Cardiac fibroblast (primary cell): ENCODE measurements at regions not wholly inside any gene's neighbourhood (a gene's known extent, or its start where the extent isn't known, plus 50 kb on each side); places are given as distances from the start of the nearest gene placed in this dataset.

Experiments
- DNase-seq, 2 donors: peaks; one replicate each; pipeline versions ENCODE4 v3.0.0 to v3.0.0-alpha.2; 2010; ENCODE audit warnings: low read depth in 2 of 2
- H3K4me3 ChIP-seq, 2 donors: replicated peaks in 1 of 2; 1 replicate in 1 of 2; 2 replicates in 1 of 2; pipeline ENCODE4 v1.5.1; 2011; ENCODE audit warnings: low read depth in 2 of 2, low read length in 2 of 2, mild to moderate bottlenecking in 2 of 2, moderate library complexity in 1 of 2
- TF ChIP-seq, protein P1 (sequence below): IDR thresholded peaks from one replicate; pipeline ENCODE4 v1.5.1; 2011; ENCODE audit warnings: low read depth, mild to moderate bottlenecking, low read length, inconsistent platforms

DNA sequence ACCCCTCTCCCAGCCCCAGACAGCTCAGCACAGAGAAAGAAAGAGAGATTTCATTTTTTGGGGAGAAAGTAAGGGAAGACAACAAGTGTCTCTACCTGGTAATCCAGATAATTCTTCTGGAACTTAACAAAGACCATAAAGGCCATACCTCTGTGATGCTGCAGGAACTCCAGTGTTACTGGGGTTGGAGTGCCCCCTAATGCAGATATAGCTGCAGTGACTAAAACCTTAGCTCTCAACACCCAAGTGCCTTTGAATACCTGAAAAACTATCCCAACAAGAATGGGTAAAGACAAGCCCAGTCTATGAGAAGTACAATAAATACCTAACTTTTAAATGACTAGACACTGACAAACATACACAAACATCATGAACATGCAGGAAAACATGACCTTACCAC is 365.3 kb upstream of the PTCHD4 start:
- no peak overlapping the region for H3K4me3 ChIP-seq
- peak; percentile 50 to 60 for DNase-seq
- TF ChIP-seq, protein P1, sequence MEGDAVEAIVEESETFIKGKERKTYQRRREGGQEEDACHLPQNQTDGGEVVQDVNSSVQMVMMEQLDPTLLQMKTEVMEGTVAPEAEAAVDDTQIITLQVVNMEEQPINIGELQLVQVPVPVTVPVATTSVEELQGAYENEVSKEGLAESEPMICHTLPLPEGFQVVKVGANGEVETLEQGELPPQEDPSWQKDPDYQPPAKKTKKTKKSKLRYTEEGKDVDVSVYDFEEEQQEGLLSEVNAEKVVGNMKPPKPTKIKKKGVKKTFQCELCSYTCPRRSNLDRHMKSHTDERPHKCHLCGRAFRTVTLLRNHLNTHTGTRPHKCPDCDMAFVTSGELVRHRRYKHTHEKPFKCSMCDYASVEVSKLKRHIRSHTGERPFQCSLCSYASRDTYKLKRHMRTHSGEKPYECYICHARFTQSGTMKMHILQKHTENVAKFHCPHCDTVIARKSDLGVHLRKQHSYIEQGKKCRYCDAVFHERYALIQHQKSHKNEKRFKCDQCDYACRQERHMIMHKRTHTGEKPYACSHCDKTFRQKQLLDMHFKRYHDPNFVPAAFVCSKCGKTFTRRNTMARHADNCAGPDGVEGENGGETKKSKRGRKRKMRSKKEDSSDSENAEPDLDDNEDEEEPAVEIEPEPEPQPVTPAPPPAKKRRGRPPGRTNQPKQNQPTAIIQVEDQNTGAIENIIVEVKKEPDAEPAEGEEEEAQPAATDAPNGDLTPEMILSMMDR, result peak; percentile 36

DNA sequence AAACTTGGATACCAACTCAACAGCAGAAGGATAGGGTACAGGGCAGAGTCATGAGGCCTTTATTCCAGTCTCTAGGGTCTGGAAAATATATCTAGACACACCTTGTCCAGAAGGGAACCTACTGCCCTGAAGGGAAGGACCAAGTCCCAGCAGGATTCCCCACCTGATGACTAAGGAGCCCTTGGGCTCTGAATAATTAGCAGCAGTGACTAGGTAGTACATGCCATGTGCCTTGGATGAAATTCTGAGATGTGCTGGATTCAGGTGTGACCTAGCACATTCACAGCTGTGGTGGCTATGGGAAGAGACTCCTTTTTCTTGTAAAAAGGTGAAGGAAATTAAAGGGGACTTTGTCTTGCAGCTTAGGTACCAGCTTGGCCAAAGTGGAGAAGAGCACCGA is 364.3 kb upstream of the PTCHD4 start:
- TF ChIP-seq, protein P1, result no peak
- no peak overlapping the region for H3K4me3 ChIP-seq
- DNase-seq, result no peak

DNA sequence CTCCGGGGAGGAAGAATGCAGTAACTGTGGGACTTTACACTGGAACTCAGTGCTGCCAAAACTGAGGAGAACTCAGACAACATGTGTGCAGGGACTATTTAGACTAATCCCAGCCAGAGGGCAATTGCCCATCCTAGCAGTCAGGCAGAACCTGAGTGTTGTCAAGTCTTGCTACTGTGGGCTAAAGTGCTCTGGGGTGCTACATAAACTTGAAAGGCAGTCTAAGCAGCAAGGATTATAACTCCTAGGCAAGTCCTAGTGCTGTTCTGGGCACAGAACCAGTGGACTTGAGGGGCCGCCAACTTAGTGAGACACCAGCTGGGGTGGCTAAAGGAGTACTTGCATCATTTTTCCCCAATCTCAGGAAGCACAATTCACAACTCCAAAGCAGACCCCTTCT is 363.8 kb upstream of the PTCHD4 start:
- peak in 1 of 2 donors; percentile 64 for DNase-seq
- TF ChIP-seq, protein P1, result no peak
- H3K4me3 ChIP-seq, result no peak overlapping the region

DNA sequence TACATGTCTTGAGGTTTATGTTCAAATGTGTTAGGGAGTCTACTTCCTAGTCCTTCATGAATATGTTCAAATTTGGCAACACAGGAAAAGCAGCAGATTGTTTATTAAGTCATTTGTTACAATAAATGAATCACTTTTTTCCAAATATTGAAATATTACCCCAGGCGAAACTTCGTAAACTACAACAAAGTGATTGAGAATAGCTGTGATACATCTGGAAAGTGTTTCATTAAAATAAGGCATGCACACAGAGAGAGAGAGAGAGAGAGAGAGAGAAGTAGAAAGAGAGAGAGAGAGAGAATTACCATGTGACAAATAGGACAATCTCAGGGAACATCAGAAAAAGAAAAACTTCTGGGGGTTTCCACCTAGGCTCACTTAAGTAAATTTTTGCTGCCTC is 363.1 kb upstream of the PTCHD4 start:
- DNase-seq, result no peak
- no peak overlapping the region for H3K4me3 ChIP-seq
- TF ChIP-seq, protein P1, result no peak

DNA sequence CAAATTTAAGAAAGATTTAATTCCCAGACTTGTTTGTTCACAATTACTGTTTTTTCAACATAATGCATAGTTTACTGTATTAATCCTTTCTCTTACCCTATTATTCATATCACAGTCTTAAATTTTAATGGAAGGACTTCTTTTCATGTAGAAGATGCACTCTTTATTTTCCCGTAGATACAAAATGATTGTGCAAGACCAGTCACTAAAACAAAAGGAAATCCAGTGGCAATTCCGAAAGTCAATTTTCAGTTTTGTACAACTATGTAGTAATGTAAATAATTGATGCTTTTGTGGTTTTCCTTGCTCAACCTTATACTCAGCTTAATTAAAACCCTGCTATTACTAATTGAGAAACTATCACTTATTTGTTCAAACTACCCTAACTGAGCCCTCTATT is 361.5 kb upstream of the PTCHD4 start:
- H3K4me3 ChIP-seq, result no peak overlapping the region
- TF ChIP-seq, protein P1, result no peak
- DNase-seq, result peak in 1 of 2 donors; percentile 2

DNA sequence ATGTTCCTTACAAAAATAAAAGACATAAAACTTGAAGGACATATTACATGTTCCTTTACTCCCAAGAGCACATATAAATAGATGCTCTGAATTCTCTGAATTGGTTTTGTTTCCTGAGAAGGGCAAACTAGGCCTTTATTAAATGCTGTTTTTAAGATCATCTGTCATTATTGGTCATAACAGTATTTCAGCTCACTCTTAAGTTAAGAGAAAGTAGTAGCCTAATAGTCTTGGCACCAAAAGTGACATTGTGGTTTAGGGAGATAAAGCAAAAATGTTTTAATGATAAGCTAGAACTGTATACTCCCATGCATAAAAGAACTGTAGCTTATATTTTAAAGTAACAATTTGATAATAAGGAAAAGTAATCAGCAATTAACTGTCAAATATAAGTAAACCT is 361.1 kb upstream of the PTCHD4 start:
- TF ChIP-seq, protein P1, result no peak
- no peak overlapping the region for H3K4me3 ChIP-seq
- peak; percentile 3 to 67 for DNase-seq

DNA sequence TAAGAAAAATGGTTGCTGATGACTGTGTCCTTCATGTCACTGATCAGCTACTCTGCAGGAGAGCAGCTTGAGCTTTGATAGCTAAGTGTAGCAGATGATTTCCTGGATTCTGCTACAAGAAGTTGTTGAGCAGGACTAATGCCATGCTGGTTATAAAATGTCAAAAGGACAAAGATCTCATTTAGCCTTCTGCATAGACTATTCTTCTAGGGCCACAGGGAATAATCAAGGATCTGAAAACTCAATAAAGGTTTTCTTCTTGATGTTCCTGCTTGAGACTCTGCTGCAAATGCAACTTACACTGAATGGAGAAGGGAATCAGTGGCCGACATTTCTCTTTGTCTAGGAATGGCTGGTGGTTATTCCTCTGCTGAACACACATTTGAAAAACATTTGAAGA is 360.3 kb upstream of the PTCHD4 start:
- TF ChIP-seq, protein P1, result no peak
- DNase-seq, result no peak
- H3K4me3 ChIP-seq, result no peak overlapping the region
